ENCODE measurements at regions not wholly inside any gene's neighbourhood (a gene's known extent, or its start where the extent isn't known, plus 50 kb on each side); places are given as distances from the start of the nearest gene placed in this dataset.

- no peak for TF ChIP-seq CTCF (IDR thresholded peaks at IDR 0.05; ENCODE audit: borderline replicate concordance, extremely low read depth, insufficient read depth)
- intact Hi-C loops (cut with DNase I): no loop called here
- no peak for FAIRE-seq
- H3K36me3 ChIP-seq (ENCODE audit: control insufficient read depth in 2 of 3, insufficient read depth in 3 of 3, low read length in 3 of 3): no peaks in the 10 kb centered on the region
- H3K27ac ChIP-seq (ENCODE audit: low read depth in 2 of 2, low read length in 2 of 2): no peak overlapping the region
- no peaks in the 10 kb centered on the region for H3K27me3 ChIP-seq (ENCODE audit: control insufficient read depth, insufficient read depth, low read length)
- H3K4me3 ChIP-seq (ENCODE audit: low read length in 3 of 3): no peak overlapping the region
- H3K9me3 ChIP-seq (ENCODE audit: control insufficient read depth in 2 of 3, insufficient read depth in 1 of 3, low read length in 3 of 3): peaks cover 0 to 14% (median 5%) of the 10 kb centered on the region in 3 donors
- no peaks in the 10 kb centered on the region for H3K4me1 ChIP-seq (ENCODE audit: control insufficient read depth in 2 of 3, insufficient read depth in 2 of 3, low read depth in 1 of 3, low read length in 3 of 3)
- DNase-seq: no peak
- H3K9ac ChIP-seq (ENCODE audit: low read length in 3 of 3): no peak overlapping the region
Observed at GRCh38 chr1:60965280-60965854, 117.0 kb upstream of the NFIA start.

GRCh38 chr1:60963167-60963940, 119.0 kb upstream of the NFIA start:
- no peak overlapping the region for H3K27ac ChIP-seq (ENCODE audit: low read depth in 2 of 2, low read length in 2 of 2)
- no peak for TF ChIP-seq CTCF (IDR thresholded peaks at IDR 0.05; ENCODE audit: borderline replicate concordance, extremely low read depth, insufficient read depth)
- no peak overlapping the region for H3K4me3 ChIP-seq (ENCODE audit: low read length in 3 of 3)
- H3K4me1 ChIP-seq (ENCODE audit: control insufficient read depth in 2 of 3, insufficient read depth in 2 of 3, low read depth in 1 of 3, low read length in 3 of 3): no peaks in the 10 kb centered on the region
- FAIRE-seq: no peak
- peaks cover 0 to 14% (median 5%) of the 10 kb centered on the region in 3 donors for H3K9me3 ChIP-seq (ENCODE audit: control insufficient read depth in 2 of 3, insufficient read depth in 1 of 3, low read length in 3 of 3)
- H3K9ac ChIP-seq (ENCODE audit: low read length in 3 of 3): no peak overlapping the region
- no peaks in the 10 kb centered on the region for H3K27me3 ChIP-seq (ENCODE audit: control insufficient read depth, insufficient read depth, low read length)
- no peaks in the 10 kb centered on the region for H3K36me3 ChIP-seq (ENCODE audit: control insufficient read depth in 2 of 3, insufficient read depth in 3 of 3, low read length in 3 of 3)
- intact Hi-C loops (cut with DNase I): no loop called here
- peak in 3 of 5 donors; percentile 35 to 68 (median 56) for DNase-seq

- H3K27me3 ChIP-seq (ENCODE audit: control insufficient read depth, insufficient read depth, low read length): no peaks in the 10 kb centered on the region
- no peaks in the 10 kb centered on the region for H3K36me3 ChIP-seq (ENCODE audit: control insufficient read depth in 2 of 3, insufficient read depth in 3 of 3, low read length in 3 of 3)
- no peak for DNase-seq
- H3K9ac ChIP-seq (ENCODE audit: low read length in 3 of 3): no peak overlapping the region
- intact Hi-C loops (cut with DNase I): no loop called here
- H3K27ac ChIP-seq (ENCODE audit: low read depth in 2 of 2, low read length in 2 of 2): no peak overlapping the region
- no peaks in the 10 kb centered on the region for H3K4me1 ChIP-seq (ENCODE audit: control insufficient read depth in 2 of 3, insufficient read depth in 2 of 3, low read depth in 1 of 3, low read length in 3 of 3)
- peaks cover 0 to 14% (median 5%) of the 10 kb centered on the region in 3 donors for H3K9me3 ChIP-seq (ENCODE audit: control insufficient read depth in 2 of 3, insufficient read depth in 1 of 3, low read length in 3 of 3)
- TF ChIP-seq CTCF (IDR thresholded peaks at IDR 0.05; ENCODE audit: borderline replicate concordance, extremely low read depth, insufficient read depth): no peak
- no peak for FAIRE-seq
- H3K4me3 ChIP-seq (ENCODE audit: low read length in 3 of 3): no peak overlapping the region
Observed at GRCh38 chr1:60960891-60961461, 121.4 kb upstream of the NFIA start.
